SK-N-SH (cell line): ENCODE measurements at regions not wholly inside any gene's neighbourhood (a gene's known extent, or its start where the extent isn't known, plus 50 kb on each side); places are given as distances from the start of the nearest gene placed in this dataset.

Experiments
- CTCF ChIA-PET: fragments of 300-600, 350-600 bp; formaldehyde crosslinking; extraction: SDS; loops from one replicate; lab custom pipeline; 2021; lab: Yijun Ruan, JAX
- POLR2A ChIA-PET: fragments of 350-600 bp; sonication (Branson Sonifier 250); formaldehyde crosslinking; extraction: SDS; loops from one replicate; lab custom pipeline; 2020; ENCODE audit warnings: antibody characterized with exemption, inconsistent platforms; lab: Yijun Ruan, JAX
- DNase-seq: peaks from one replicate; pipeline ENCODE4 v3.0.0; 2012
- H2AFZ ChIP-seq: fragments of 200-600 bp; sonication (generic); 2 replicates; pipeline ENCODE4 v1.8.1; 2016; ENCODE audit warnings: antibody characterized with exemption, mild to moderate bottlenecking, low read depth
- H3F3A ChIP-seq: fragments of 200-600 bp; sonication (generic); replicated peaks from 2 replicates; pipeline ENCODE3; 2016; ENCODE audit warnings: antibody characterized with exemption, mild to moderate bottlenecking; ENCODE audit not compliant: insufficient read depth
- H3K27ac ChIP-seq, 2 experiments: fragments of 200-500 bp in 1 of 2; fragments of 200-600 bp in 1 of 2; sonication (Bioruptor generic) in 1 of 2; sonication (generic), shearing (Covaris generic) in 1 of 2; 2 replicates each; pipeline versions ENCODE4 v1.5.1 to v1.6.1; 2014 to 2016; ENCODE audit warnings: low read depth in 2 of 2, inconsistent platforms in 1 of 2, low read length in 1 of 2, mild to moderate bottlenecking in 1 of 2, mixed read lengths in 1 of 2
- H3K27me3 ChIP-seq: fragments of 200-600 bp; sonication (generic), shearing (Covaris generic); 2 replicates; pipeline ENCODE4 v1.6.1; 2016; ENCODE audit warnings: mixed run types; ENCODE audit not compliant: insufficient read depth
- H3K36me3 ChIP-seq, 2 experiments: fragments of 200-500 bp in 1 of 2; fragments of 200-600 bp in 1 of 2; sonication (Bioruptor generic) in 1 of 2; sonication (generic) in 1 of 2; replicated peaks in 1 of 2; 2 replicates each; pipeline versions ENCODE3 to v1.5.1; 2014 to 2016; ENCODE audit warnings: low read length in 1 of 2, mild to moderate bottlenecking in 1 of 2; ENCODE audit not compliant: insufficient read depth in 2 of 2, control insufficient read depth in 1 of 2
- H3K4me1 ChIP-seq, 2 experiments: fragments of 200-500 bp in 1 of 2; fragments of 200-600 bp in 1 of 2; sonication (Bioruptor generic) in 1 of 2; sonication (generic), shearing (Covaris generic) in 1 of 2; 2 replicates each; pipeline versions ENCODE4 v1.5.1 to v1.6.1; 2014 to 2016; ENCODE audit warnings: low read depth in 1 of 2, low read length in 1 of 2, mixed run types in 1 of 2; ENCODE audit not compliant: insufficient read depth in 2 of 2, control insufficient read depth in 1 of 2
- H3K4me2 ChIP-seq: fragments of 200-600 bp; sonication (generic), shearing (Covaris generic); 2 replicates; pipeline ENCODE4 v1.6.1; 2017; ENCODE audit warnings: mixed run types
- H3K4me3 ChIP-seq, 2 experiments: fragments of 200-500 bp in 1 of 2; fragments of 200-600 bp in 1 of 2; sonication (Bioruptor generic) in 1 of 2; sonication (generic), shearing (Covaris generic) in 1 of 2; 2 replicates each; pipeline versions ENCODE4 v1.5.1 to v1.8.1; 2014 to 2016; ENCODE audit warnings: low read depth in 2 of 2, inconsistent platforms in 1 of 2, low read length in 1 of 2, mild to moderate bottlenecking in 1 of 2, mixed read lengths in 1 of 2, moderate library complexity in 1 of 2
- H3K79me2 ChIP-seq: fragments of 200-600 bp; sonication (generic); 2 replicates; pipeline ENCODE4 v1.8.1; 2017; ENCODE audit warnings: mild to moderate bottlenecking; ENCODE audit not compliant: insufficient read depth
- H3K9ac ChIP-seq: fragments of 200-600 bp; sonication (generic); 2 replicates; pipeline ENCODE4 v1.6.1; 2017; ENCODE audit warnings: mixed run types
- H3K9me2 ChIP-seq: fragments of 200-600 bp; sonication (generic); 2 replicates; pipeline ENCODE4 v1.6.1; 2017; ENCODE audit warnings: mixed run types
- H3K9me3 ChIP-seq: fragments of 200-600 bp; sonication (generic); 2 replicates; pipeline ENCODE4 v1.6.1; 2017; ENCODE audit warnings: mixed run types, mild to moderate bottlenecking, moderate library complexity
- H4K20me1 ChIP-seq: fragments of 200-600 bp; sonication (generic); 2 replicates; pipeline ENCODE4 v1.6.1; 2017; ENCODE audit warnings: mild to moderate bottlenecking, mixed run types; ENCODE audit not compliant: insufficient read depth
- EP300 ChIP-seq, 2 experiments: IDR thresholded peaks; 2 replicates each; pipeline versions ENCODE4 v1.4.0 to v1.6.1; 2012; ENCODE audit warnings: borderline replicate concordance in 1 of 2, low read depth in 1 of 2, low read length in 1 of 2
- EZH2phosphoT487 ChIP-seq: fragments of 200-600 bp; sonication (generic); IDR thresholded peaks from 2 replicates; pipeline ENCODE4 v1.6.1; 2017; ENCODE audit warnings: low read depth, mixed run types, mild to moderate bottlenecking, antibody characterized with exemption, moderate library complexity, borderline replicate concordance
- FOXJ3 ChIP-seq: sonication (generic); formaldehyde crosslinking; IDR thresholded peaks from 2 replicates; pipeline ENCODE4 v1.5.1; 2020; ENCODE audit warnings: mild to moderate bottlenecking, missing genetic modification reagents
- FOXM1 ChIP-seq: IDR thresholded peaks from 2 replicates; pipeline ENCODE4 v1.4.0; 2012; ENCODE audit warnings: low read depth, mild to moderate bottlenecking
- GABPA ChIP-seq: IDR thresholded peaks from 2 replicates; pipeline ENCODE4 v1.4.0; 2012; ENCODE audit warnings: low read depth, mild to moderate bottlenecking
- NFIC ChIP-seq: IDR thresholded peaks from 2 replicates; pipeline ENCODE4 v1.4.0; 2012; ENCODE audit warnings: borderline replicate concordance
- NRF1 ChIP-seq: IDR thresholded peaks from 2 replicates; pipeline ENCODE4 v1.6.1; 2012; ENCODE audit warnings: low read depth, mild to moderate bottlenecking, low read length
- RAD21 ChIP-seq: IDR thresholded peaks from 2 replicates; pipeline ENCODE4 v1.6.1; 2012; ENCODE audit warnings: mild to moderate bottlenecking, low read length
- RFX5 ChIP-seq: IDR thresholded peaks from 2 replicates; pipeline ENCODE4 v1.6.1; 2012; ENCODE audit warnings: mild to moderate bottlenecking, improper control_type of control experiment, low read length
- RXRA ChIP-seq: IDR thresholded peaks from 2 replicates; pipeline ENCODE4 v1.4.0; 2012; ENCODE audit warnings: low read depth, mild to moderate bottlenecking, borderline replicate concordance
- SIN3A ChIP-seq: IDR thresholded peaks from 2 replicates; pipeline ENCODE4 v1.6.1; 2012; ENCODE audit warnings: low read depth, mild to moderate bottlenecking, low read length, moderate library complexity, borderline replicate concordance
- SMC3 ChIP-seq: IDR thresholded peaks from 2 replicates; pipeline ENCODE4 v1.6.1; 2012; ENCODE audit warnings: low read depth, low read length, improper control_type of control experiment
- TAF1 ChIP-seq: IDR thresholded peaks from 2 replicates; pipeline ENCODE4 v1.6.1; 2012; ENCODE audit warnings: low read depth, mild to moderate bottlenecking, low read length, moderate library complexity, borderline replicate concordance
- WGBS: methylation state at CpG from one replicate; pipeline ENCODE4 v1.1.6; 2017; ENCODE audit warnings: low lambda C conversion rate; 5-methylcytosine and 5-hydroxymethylcytosine counted together
- TF ChIP-seq, protein P1 (sequence below): IDR thresholded peaks from 2 replicates; pipeline ENCODE4 v1.4.0; 2012; ENCODE audit warnings: low read depth
- TF ChIP-seq, protein P2 (sequence below): IDR thresholded peaks from 2 replicates; pipeline ENCODE4 v1.4.0; 2012; ENCODE audit warnings: low read depth, borderline replicate concordance
- TF ChIP-seq, protein P3 (sequence below): IDR thresholded peaks from 2 replicates; pipeline ENCODE4 v1.6.1; 2012; ENCODE audit warnings: mild to moderate bottlenecking, low read depth, low read length, moderate library complexity
- TF ChIP-seq, protein P4 (sequence below): fragments of 200-600 bp; sonication (generic); IDR thresholded peaks from 2 replicates; pipeline ENCODE4 v1.6.1; 2017; ENCODE audit warnings: antibody characterized with exemption, mild to moderate bottlenecking, moderate library complexity

DNA sequence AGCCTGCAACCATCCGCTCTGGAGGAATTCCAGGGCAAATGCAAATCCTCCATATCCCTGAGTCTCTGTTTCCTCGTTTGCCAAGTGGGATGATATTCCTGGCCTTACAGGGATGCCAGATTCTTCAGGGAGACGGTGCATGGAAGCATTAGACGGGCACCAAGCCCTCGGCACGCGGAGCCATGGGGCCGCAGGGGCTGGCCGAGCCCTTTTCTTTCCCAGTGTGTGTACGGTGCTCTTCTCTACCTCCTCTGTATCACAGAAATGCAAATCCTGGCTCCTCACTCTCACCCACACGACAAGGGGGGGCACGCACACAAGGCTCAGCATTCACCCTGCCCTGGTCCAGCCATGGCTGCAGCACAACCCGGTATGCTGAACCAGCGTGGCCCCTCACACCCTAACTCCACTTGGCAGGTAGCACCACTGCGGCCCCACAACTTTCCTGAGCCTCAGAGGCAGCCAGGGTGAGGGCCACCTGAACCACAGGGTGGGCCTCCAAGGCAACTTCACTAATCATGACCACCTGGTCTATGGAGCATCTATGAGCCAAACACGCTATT, 64.1 kb upstream of the SALL3 start:
- Histone ChIP-seq H3K9me3 (no peaks in the 10 kb centered on the region), H3K4me1 (no peaks in the 10 kb centered on the region), H3K4me3 (no peak overlapping the region), H3F3A (no peaks in the 10 kb centered on the region), H3K9ac (no peak overlapping the region), H2AFZ (no peak overlapping the region), H3K79me2 (no peaks in the 10 kb centered on the region), H4K20me1 (no peaks in the 10 kb centered on the region), H3K27ac (no peak overlapping the region), H3K27me3 (peaks cover 40% of the 10 kb centered on the region; the same call in 1 of the 2 replicates), H3K9me2 (no peaks in the 10 kb centered on the region), H3K4me2 (no peak overlapping the region), H3K36me3 (no peaks in the 10 kb centered on the region)
- WGBS = 7% methylated on average over 14 of the region's 16 CpGs
- no peak for TF ChIP-seq FOXM1
- no peak for TF ChIP-seq RXRA
- TF ChIP-seq, protein P1, sequence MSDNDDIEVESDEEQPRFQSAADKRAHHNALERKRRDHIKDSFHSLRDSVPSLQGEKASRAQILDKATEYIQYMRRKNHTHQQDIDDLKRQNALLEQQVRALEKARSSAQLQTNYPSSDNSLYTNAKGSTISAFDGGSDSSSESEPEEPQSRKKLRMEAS = no peak
- TF ChIP-seq, protein P2, sequence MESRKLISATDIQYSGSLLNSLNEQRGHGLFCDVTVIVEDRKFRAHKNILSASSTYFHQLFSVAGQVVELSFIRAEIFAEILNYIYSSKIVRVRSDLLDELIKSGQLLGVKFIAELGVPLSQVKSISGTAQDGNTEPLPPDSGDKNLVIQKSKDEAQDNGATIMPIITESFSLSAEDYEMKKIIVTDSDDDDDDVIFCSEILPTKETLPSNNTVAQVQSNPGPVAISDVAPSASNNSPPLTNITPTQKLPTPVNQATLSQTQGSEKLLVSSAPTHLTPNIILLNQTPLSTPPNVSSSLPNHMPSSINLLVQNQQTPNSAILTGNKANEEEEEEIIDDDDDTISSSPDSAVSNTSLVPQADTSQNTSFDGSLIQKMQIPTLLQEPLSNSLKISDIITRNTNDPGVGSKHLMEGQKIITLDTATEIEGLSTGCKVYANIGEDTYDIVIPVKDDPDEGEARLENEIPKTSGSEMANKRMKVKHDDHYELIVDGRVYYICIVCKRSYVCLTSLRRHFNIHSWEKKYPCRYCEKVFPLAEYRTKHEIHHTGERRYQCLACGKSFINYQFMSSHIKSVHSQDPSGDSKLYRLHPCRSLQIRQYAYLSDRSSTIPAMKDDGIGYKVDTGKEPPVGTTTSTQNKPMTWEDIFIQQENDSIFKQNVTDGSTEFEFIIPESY = no peak
- TF ChIP-seq EP300 (IDR thresholded peaks at IDR 0.05; ENCODE audit: borderline replicate concordance in 1 of 2, low read depth in 1 of 2, low read length in 1 of 2) = no peak
- no peak for TF ChIP-seq FOXJ3
- TF ChIP-seq EZH2phosphoT487 = no peak
- TF ChIP-seq, protein P3, sequence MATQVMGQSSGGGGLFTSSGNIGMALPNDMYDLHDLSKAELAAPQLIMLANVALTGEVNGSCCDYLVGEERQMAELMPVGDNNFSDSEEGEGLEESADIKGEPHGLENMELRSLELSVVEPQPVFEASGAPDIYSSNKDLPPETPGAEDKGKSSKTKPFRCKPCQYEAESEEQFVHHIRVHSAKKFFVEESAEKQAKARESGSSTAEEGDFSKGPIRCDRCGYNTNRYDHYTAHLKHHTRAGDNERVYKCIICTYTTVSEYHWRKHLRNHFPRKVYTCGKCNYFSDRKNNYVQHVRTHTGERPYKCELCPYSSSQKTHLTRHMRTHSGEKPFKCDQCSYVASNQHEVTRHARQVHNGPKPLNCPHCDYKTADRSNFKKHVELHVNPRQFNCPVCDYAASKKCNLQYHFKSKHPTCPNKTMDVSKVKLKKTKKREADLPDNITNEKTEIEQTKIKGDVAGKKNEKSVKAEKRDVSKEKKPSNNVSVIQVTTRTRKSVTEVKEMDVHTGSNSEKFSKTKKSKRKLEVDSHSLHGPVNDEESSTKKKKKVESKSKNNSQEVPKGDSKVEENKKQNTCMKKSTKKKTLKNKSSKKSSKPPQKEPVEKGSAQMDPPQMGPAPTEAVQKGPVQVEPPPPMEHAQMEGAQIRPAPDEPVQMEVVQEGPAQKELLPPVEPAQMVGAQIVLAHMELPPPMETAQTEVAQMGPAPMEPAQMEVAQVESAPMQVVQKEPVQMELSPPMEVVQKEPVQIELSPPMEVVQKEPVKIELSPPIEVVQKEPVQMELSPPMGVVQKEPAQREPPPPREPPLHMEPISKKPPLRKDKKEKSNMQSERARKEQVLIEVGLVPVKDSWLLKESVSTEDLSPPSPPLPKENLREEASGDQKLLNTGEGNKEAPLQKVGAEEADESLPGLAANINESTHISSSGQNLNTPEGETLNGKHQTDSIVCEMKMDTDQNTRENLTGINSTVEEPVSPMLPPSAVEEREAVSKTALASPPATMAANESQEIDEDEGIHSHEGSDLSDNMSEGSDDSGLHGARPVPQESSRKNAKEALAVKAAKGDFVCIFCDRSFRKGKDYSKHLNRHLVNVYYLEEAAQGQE = no peak
- TF ChIP-seq RAD21 = no peak
- no peak for TF ChIP-seq TAF1
- TF ChIP-seq NRF1 = no peak
- POLR2A ChIA-PET = no interaction called here
- CTCF ChIA-PET = no interaction called here
- no peak for DNase-seq

DNA sequence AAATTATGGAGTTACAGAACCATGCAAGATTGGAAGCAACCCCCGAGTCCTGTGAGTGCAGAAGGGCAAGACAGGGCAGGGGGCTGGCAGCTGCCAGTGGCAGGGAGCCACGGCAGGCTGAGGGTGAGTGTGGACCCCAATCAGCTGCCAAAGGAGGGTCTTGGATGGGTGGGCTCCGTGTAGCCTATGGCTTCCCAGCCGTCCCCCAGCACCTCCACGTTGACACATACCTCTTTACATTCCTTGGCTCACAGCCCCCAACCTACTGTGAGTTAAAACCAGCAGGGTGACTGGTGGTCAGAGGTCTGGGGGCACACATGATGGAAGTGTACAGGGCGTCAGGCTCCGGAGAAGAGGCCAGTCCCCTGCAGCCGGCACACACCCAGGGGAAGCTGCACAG, 60.9 kb upstream of the SALL3 start:
- no peak overlapping the region for H3K4me3 ChIP-seq
- no peak overlapping the region for H3K4me2 ChIP-seq
- 0% methylated on average over 6 of the region's 8 CpGs for WGBS
- DNase-seq = no peak
- no peaks in the 10 kb centered on the region for H3K9me3 ChIP-seq
- POLR2A ChIA-PET = no interaction called here
- H3F3A ChIP-seq = no peaks in the 10 kb centered on the region
- CTCF ChIA-PET = no interaction called here
- no peak overlapping the region for H3K9ac ChIP-seq
- no peaks in the 10 kb centered on the region for H3K4me1 ChIP-seq
- no peaks in the 10 kb centered on the region for H3K79me2 ChIP-seq
- no peaks in the 10 kb centered on the region for H4K20me1 ChIP-seq
- peaks cover 34% of the 10 kb centered on the region; the same call in 1 of the 2 replicates for H3K27me3 ChIP-seq
- no peak overlapping the region for H3K27ac ChIP-seq
- no peak overlapping the region for H2AFZ ChIP-seq
- no peaks in the 10 kb centered on the region for H3K36me3 ChIP-seq
- H3K9me2 ChIP-seq = no peaks in the 10 kb centered on the region
- no peak for TF ChIP-seq NFIC
- TF ChIP-seq, protein P4, sequence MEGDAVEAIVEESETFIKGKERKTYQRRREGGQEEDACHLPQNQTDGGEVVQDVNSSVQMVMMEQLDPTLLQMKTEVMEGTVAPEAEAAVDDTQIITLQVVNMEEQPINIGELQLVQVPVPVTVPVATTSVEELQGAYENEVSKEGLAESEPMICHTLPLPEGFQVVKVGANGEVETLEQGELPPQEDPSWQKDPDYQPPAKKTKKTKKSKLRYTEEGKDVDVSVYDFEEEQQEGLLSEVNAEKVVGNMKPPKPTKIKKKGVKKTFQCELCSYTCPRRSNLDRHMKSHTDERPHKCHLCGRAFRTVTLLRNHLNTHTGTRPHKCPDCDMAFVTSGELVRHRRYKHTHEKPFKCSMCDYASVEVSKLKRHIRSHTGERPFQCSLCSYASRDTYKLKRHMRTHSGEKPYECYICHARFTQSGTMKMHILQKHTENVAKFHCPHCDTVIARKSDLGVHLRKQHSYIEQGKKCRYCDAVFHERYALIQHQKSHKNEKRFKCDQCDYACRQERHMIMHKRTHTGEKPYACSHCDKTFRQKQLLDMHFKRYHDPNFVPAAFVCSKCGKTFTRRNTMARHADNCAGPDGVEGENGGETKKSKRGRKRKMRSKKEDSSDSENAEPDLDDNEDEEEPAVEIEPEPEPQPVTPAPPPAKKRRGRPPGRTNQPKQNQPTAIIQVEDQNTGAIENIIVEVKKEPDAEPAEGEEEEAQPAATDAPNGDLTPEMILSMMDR = no peak
- no peak for TF ChIP-seq SIN3A
- no peak for TF ChIP-seq SMC3
- TF ChIP-seq RFX5 = no peak
- TF ChIP-seq, protein P2 = no peak
- TF ChIP-seq FOXM1 = no peak
- TF ChIP-seq NRF1 = no peak
- no peak for TF ChIP-seq GABPA
